A673 (cell line): ENCODE measurements at regions not wholly inside any gene's neighbourhood (a gene's known extent, or its start where the extent isn't known, plus 50 kb on each side); places are given as distances from the start of the nearest gene placed in this dataset.

Experiments used
- EZH2 ChIP-seq: fragments of 200-600 bp; sonication (generic); IDR thresholded peaks from 2 replicates; pipeline ENCODE4 v1.6.1; 2017; ENCODE audit warnings: borderline replicate concordance, low read depth, mild to moderate bottlenecking, mixed read lengths, antibody characterized with exemption, low read length; ENCODE audit not compliant: poor library complexity, severe bottlenecking
- TF ChIP-seq, protein P1 (sequence below): fragments of 300-800, 200-600 bp; sonication (generic); conservative IDR thresholded peaks from 2 replicates; pipeline ENCODE4 v1.5.1; 2017; ENCODE audit warnings: low read depth, mild to moderate bottlenecking, antibody characterized with exemption, low read length, moderate library complexity, mixed read lengths

DNA sequence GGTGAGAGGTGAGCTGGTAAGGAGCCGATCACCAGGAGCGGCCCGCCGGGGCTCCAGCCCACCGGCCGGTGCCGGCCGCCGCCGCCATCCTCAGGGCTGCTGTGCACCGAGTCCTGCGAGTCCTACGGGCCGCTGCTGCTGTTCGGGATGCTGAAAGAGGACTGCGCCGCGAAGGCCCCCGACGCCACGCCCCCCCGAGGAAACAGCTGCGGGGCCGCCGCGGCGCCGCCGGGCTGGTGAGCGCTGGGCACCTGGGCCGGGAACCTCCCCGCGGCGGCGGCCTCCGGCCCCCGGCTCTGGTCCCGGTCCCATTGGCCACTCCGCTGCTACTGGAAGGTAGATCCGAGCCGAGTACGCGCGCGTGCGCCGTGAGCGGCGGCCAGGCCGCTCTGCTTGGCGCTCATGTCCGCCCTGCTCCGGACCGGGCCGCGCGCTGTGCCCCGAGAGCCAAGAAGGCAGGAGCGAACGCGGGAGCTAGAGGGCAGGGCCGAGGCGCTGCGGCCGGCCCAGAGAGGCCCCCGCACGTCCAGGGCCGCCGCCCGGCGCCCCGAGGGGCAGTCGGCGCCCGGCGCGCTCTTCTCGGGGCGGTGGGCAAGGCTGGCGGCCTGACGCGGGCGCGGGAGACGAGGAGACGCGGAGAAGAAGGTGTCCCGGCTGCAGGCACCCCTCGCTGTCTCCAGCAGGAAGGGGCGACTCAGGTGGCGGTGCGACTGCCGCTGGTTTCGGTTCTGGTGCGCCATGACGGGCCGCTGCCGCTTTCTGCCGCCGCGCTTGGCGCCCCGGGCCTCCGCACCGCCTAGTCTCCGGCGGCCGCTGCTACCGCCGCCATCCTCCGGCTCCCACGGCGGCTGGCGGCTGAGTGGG lies 121.3 kb upstream of the WIPF3 start:
- TF ChIP-seq, protein P1, sequence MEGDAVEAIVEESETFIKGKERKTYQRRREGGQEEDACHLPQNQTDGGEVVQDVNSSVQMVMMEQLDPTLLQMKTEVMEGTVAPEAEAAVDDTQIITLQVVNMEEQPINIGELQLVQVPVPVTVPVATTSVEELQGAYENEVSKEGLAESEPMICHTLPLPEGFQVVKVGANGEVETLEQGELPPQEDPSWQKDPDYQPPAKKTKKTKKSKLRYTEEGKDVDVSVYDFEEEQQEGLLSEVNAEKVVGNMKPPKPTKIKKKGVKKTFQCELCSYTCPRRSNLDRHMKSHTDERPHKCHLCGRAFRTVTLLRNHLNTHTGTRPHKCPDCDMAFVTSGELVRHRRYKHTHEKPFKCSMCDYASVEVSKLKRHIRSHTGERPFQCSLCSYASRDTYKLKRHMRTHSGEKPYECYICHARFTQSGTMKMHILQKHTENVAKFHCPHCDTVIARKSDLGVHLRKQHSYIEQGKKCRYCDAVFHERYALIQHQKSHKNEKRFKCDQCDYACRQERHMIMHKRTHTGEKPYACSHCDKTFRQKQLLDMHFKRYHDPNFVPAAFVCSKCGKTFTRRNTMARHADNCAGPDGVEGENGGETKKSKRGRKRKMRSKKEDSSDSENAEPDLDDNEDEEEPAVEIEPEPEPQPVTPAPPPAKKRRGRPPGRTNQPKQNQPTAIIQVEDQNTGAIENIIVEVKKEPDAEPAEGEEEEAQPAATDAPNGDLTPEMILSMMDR = no peak
- no peak for TF ChIP-seq EZH2
